K562 (cell line): ENCODE measurements at regions not wholly inside any gene's neighbourhood (a gene's known extent, or its start where the extent isn't known, plus 50 kb on each side); places are given as distances from the start of the nearest gene placed in this dataset.
A peak's percentile ranks its signal among the peaks of the same experiment; 100 is the strongest.

Source experiments
- C11orf30 ChIP-seq: fragments of 450-650 bp; IDR thresholded peaks from 2 replicates; pipeline ENCODE4 v1.6.1; 2016; ENCODE audit warnings: low read depth, mild to moderate bottlenecking
- CHD4 ChIP-seq: fragments of 200-600 bp; sonication (generic); IDR thresholded peaks from 3 replicates; pipeline ENCODE4 v1.6.1; 2012; ENCODE audit warnings: low read depth, mild to moderate bottlenecking, mixed read lengths, low read length, inconsistent platforms; ENCODE audit not compliant: insufficient read depth, insufficient replicate concordance, poor library complexity, severe bottlenecking
- CSDE1 ChIP-seq, 2 experiments: fragments of 450-650 bp; IDR thresholded peaks; 2 replicates each; pipeline ENCODE4 v1.6.1; 2016; ENCODE audit warnings: mild to moderate bottlenecking in 1 of 2
- ETV6 ChIP-seq, 3 experiments: fragments of 150-350 bp in 1 of 3; sonication (generic) in 1 of 3; formaldehyde crosslinking in 1 of 3; IDR thresholded peaks; 2 replicates each; pipeline versions ENCODE4 v1.6.1 to v1.8.0; 2014 to 2022; ENCODE audit warnings: borderline replicate concordance in 2 of 3, low read depth in 2 of 3, antibody characterized with exemption in 1 of 3, low read length in 1 of 3, mild to moderate bottlenecking in 1 of 3, missing genetic modification reagents in 1 of 3
- FOXA3 ChIP-seq, 2 experiments: fragments of 450-650 bp in 1 of 2; sonication (generic) in 1 of 2; formaldehyde crosslinking; IDR thresholded peaks in 1 of 2; conservative IDR thresholded peaks in 1 of 2; 2 replicates each; pipeline versions ENCODE4 v1.4.0 to v1.8.0; 2020 to 2022; ENCODE audit warnings: mild to moderate bottlenecking in 2 of 2, missing genetic modification reagents in 1 of 2
- MBD2 ChIP-seq: sonication (generic); IDR thresholded peaks from 2 replicates; pipeline ENCODE4 v1.6.1; 2016; ENCODE audit warnings: low read depth, borderline replicate concordance
- PURB ChIP-seq: sonication (generic); formaldehyde crosslinking; IDR thresholded peaks from 2 replicates; pipeline ENCODE4 v1.9.0; 2021; ENCODE audit warnings: low read depth, mild to moderate bottlenecking, missing genetic modification reagents
- SMC3 ChIP-seq: conservative IDR thresholded peaks from 2 replicates; pipeline ENCODE4 v1.6.1; 2011; ENCODE audit warnings: low read depth, low read length, improper control_type of control experiment; ENCODE audit not compliant: insufficient read depth
- TSC22D4 ChIP-seq: fragments of 450-650 bp; IDR thresholded peaks from 2 replicates; pipeline ENCODE4 v1.6.1; 2016; ENCODE audit warnings: missing genetic modification characterization, missing biosample characterization, control low read depth
- ZEB2 ChIP-seq: fragments of 450-650 bp; IDR thresholded peaks from 2 replicates; pipeline ENCODE4 v1.6.1; 2016
- ZNF175 ChIP-seq: fragments of 200-800 bp; sonication (Bioruptor generic); IDR thresholded peaks from 2 replicates; pipeline ENCODE4 v1.6.1; 2016; ENCODE audit warnings: low read depth, mild to moderate bottlenecking, missing genetic modification characterization, missing compliant biosample characterization
- ZZZ3 ChIP-seq: fragments of 450-650 bp; IDR thresholded peaks from 2 replicates; pipeline ENCODE4 v1.6.1; 2016; ENCODE audit warnings: antibody characterized with exemption, mild to moderate bottlenecking, moderate library complexity
- TF ChIP-seq, protein P1 (sequence below): fragments of 450-650 bp; IDR thresholded peaks from 2 replicates; pipeline ENCODE4 v1.6.1; 2016; ENCODE audit warnings: mild to moderate bottlenecking, moderate library complexity
- TF ChIP-seq, protein P2 (sequence below): sonication (generic); formaldehyde crosslinking; IDR thresholded peaks from 2 replicates; pipeline ENCODE4 v1.8.1; 2023; ENCODE audit warnings: mild to moderate bottlenecking, missing genetic modification reagents

DNA sequence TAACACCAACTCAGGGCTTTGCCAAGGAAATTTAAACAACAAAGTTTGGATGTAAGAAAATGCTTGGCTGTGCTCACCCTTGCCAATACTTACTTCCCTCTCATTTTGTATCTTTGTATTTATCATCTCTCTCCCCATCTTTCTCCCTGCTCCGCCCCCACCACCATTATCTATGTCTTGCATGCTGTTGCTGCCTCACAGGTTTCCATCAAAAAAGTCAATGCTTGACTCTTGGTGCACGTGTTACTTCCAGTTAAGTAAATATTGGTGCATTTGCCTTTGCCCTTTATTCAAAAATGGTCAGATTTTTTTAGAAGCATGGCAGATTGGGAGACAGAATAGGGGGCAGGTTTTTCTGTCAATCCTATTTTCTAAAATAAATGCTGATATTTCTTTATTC lies 626.0 kb downstream of the ACTR3B start (continued):
- TF ChIP-seq FOXA3 (CRISPR knock-in tag; conservative IDR thresholded peaks at IDR 0.05 in 1 of 2, IDR thresholded peaks at IDR 0.05 in 1 of 2) = peak in 1 of 2 experiments; percentile 60; a peak in 3 of 4 replicates
- TF ChIP-seq CHD4 = no peak
- TF ChIP-seq CSDE1 (IDR thresholded peaks at IDR 0.05) = no peak
- peak; percentile 38; the same call in 1 of the 2 replicates for TF ChIP-seq C11orf30
- no peak for TF ChIP-seq ETV6 (IDR thresholded peaks at IDR 0.05; ENCODE audit: borderline replicate concordance in 1 of 2, low read depth in 2 of 2, low read length in 1 of 2)
- no peak for TF ChIP-seq ETV6 (CRISPR knock-in tag; IDR thresholded peaks at IDR 0.05; ENCODE audit: borderline replicate concordance)
- TF ChIP-seq SMC3 = no peak
- TF ChIP-seq, protein P1, sequence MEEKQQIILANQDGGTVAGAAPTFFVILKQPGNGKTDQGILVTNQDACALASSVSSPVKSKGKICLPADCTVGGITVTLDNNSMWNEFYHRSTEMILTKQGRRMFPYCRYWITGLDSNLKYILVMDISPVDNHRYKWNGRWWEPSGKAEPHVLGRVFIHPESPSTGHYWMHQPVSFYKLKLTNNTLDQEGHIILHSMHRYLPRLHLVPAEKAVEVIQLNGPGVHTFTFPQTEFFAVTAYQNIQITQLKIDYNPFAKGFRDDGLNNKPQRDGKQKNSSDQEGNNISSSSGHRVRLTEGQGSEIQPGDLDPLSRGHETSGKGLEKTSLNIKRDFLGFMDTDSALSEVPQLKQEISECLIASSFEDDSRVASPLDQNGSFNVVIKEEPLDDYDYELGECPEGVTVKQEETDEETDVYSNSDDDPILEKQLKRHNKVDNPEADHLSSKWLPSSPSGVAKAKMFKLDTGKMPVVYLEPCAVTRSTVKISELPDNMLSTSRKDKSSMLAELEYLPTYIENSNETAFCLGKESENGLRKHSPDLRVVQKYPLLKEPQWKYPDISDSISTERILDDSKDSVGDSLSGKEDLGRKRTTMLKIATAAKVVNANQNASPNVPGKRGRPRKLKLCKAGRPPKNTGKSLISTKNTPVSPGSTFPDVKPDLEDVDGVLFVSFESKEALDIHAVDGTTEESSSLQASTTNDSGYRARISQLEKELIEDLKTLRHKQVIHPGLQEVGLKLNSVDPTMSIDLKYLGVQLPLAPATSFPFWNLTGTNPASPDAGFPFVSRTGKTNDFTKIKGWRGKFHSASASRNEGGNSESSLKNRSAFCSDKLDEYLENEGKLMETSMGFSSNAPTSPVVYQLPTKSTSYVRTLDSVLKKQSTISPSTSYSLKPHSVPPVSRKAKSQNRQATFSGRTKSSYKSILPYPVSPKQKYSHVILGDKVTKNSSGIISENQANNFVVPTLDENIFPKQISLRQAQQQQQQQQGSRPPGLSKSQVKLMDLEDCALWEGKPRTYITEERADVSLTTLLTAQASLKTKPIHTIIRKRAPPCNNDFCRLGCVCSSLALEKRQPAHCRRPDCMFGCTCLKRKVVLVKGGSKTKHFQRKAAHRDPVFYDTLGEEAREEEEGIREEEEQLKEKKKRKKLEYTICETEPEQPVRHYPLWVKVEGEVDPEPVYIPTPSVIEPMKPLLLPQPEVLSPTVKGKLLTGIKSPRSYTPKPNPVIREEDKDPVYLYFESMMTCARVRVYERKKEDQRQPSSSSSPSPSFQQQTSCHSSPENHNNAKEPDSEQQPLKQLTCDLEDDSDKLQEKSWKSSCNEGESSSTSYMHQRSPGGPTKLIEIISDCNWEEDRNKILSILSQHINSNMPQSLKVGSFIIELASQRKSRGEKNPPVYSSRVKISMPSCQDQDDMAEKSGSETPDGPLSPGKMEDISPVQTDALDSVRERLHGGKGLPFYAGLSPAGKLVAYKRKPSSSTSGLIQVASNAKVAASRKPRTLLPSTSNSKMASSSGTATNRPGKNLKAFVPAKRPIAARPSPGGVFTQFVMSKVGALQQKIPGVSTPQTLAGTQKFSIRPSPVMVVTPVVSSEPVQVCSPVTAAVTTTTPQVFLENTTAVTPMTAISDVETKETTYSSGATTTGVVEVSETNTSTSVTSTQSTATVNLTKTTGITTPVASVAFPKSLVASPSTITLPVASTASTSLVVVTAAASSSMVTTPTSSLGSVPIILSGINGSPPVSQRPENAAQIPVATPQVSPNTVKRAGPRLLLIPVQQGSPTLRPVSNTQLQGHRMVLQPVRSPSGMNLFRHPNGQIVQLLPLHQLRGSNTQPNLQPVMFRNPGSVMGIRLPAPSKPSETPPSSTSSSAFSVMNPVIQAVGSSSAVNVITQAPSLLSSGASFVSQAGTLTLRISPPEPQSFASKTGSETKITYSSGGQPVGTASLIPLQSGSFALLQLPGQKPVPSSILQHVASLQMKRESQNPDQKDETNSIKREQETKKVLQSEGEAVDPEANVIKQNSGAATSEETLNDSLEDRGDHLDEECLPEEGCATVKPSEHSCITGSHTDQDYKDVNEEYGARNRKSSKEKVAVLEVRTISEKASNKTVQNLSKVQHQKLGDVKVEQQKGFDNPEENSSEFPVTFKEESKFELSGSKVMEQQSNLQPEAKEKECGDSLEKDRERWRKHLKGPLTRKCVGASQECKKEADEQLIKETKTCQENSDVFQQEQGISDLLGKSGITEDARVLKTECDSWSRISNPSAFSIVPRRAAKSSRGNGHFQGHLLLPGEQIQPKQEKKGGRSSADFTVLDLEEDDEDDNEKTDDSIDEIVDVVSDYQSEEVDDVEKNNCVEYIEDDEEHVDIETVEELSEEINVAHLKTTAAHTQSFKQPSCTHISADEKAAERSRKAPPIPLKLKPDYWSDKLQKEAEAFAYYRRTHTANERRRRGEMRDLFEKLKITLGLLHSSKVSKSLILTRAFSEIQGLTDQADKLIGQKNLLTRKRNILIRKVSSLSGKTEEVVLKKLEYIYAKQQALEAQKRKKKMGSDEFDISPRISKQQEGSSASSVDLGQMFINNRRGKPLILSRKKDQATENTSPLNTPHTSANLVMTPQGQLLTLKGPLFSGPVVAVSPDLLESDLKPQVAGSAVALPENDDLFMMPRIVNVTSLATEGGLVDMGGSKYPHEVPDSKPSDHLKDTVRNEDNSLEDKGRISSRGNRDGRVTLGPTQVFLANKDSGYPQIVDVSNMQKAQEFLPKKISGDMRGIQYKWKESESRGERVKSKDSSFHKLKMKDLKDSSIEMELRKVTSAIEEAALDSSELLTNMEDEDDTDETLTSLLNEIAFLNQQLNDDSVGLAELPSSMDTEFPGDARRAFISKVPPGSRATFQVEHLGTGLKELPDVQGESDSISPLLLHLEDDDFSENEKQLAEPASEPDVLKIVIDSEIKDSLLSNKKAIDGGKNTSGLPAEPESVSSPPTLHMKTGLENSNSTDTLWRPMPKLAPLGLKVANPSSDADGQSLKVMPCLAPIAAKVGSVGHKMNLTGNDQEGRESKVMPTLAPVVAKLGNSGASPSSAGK = peak; percentile 71
- TF ChIP-seq TSC22D4 (tag) = no peak
- no peak for TF ChIP-seq MBD2
- no peak for TF ChIP-seq ZZZ3
- no peak for TF ChIP-seq PURB (CRISPR knock-in tag)
- TF ChIP-seq, protein P2, sequence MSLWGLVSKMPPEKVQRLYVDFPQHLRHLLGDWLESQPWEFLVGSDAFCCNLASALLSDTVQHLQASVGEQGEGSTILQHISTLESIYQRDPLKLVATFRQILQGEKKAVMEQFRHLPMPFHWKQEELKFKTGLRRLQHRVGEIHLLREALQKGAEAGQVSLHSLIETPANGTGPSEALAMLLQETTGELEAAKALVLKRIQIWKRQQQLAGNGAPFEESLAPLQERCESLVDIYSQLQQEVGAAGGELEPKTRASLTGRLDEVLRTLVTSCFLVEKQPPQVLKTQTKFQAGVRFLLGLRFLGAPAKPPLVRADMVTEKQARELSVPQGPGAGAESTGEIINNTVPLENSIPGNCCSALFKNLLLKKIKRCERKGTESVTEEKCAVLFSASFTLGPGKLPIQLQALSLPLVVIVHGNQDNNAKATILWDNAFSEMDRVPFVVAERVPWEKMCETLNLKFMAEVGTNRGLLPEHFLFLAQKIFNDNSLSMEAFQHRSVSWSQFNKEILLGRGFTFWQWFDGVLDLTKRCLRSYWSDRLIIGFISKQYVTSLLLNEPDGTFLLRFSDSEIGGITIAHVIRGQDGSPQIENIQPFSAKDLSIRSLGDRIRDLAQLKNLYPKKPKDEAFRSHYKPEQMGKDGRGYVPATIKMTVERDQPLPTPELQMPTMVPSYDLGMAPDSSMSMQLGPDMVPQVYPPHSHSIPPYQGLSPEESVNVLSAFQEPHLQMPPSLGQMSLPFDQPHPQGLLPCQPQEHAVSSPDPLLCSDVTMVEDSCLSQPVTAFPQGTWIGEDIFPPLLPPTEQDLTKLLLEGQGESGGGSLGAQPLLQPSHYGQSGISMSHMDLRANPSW (CRISPR knock-in tag) = no peak
- peak; percentile 60; the same call in 1 of the 2 replicates for TF ChIP-seq ZEB2
- no peak for TF ChIP-seq ZNF175
